ENCODE measurements at regions not wholly inside any gene's neighbourhood (a gene's known extent, or its start where the extent isn't known, plus 50 kb on each side); places are given as distances from the start of the nearest gene placed in this dataset.
"Not testable (repeated sequence)": the region's sequence is repeated elsewhere in the genome, so short reads cannot be mapped to it uniquely, and the experiment has no call there.

DNA sequence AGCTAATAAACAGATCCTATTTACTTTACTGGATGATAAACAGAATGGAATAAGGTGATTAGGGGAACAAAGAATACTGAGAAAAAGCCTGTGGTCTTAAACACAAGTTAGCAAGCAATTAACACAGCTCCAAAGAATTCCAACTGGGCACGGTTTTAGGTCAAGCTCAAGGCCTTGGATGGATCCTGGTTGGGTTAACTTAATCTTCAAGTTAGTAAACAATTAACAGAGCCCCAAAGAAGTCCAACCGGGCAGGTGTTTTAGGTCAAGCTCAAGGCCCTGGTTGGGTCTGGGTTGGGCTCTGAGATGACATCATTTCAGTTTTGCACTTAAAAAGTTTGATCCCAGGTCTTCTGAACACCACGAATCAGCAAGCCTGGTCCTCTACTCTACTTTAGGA is 1086.3 kb upstream of the TMPRSS15 start:
- H4K8ac ChIP-seq (ENCODE audit: low read depth, low read length), result no peak overlapping the region
- no peak overlapping the region for H3K14ac ChIP-seq (ENCODE audit: low read length)
- H3K23ac ChIP-seq (ENCODE audit: low read depth, low read length, poor library complexity), result no peak overlapping the region
- no peak overlapping the region for H3K4me3 ChIP-seq (ENCODE audit: low read length in 2 of 2)
- H2AK5ac ChIP-seq (ENCODE audit: low read depth, low read length), result no peak overlapping the region
- H2AFZ ChIP-seq (ENCODE audit: low read length), result no peak overlapping the region
- no peak for DNase-seq (ENCODE audit: low spot score)
- no peaks in the 10 kb centered on the region for H3K79me1 ChIP-seq (ENCODE audit: low read depth, low read length)
- H4K91ac ChIP-seq (ENCODE audit: low read depth, low read length, poor library complexity), result no peak overlapping the region
- H2BK5ac ChIP-seq (ENCODE audit: low read length), result no peak overlapping the region
- no peak overlapping the region for H3K4ac ChIP-seq (ENCODE audit: low read length)
- WGBS, 2 donors (ENCODE audit: extremely low coverage in 2 of 2, insufficient read length in 2 of 2, insufficient replicate concordance in 1 of 2), result no CpG with 5 or more reads among the region's 3 CpGs
- H2BK12ac ChIP-seq (ENCODE audit: low read length), result no peak overlapping the region
- no peaks in the 10 kb centered on the region for H3K4me1 ChIP-seq (ENCODE audit: control insufficient read depth in 2 of 2, insufficient read depth in 1 of 2, low read depth in 1 of 2, low read length in 2 of 2)
- H3K36me3 ChIP-seq (replicated peaks in 1 of 2; ENCODE audit: control insufficient read depth in 2 of 2, insufficient read depth in 2 of 2, low read length in 2 of 2), result no peaks in the 10 kb centered on the region
- no peak overlapping the region for H2BK120ac ChIP-seq (ENCODE audit: low read depth, low read length)
- no peak overlapping the region for H3K4me2 ChIP-seq (ENCODE audit: insufficient read depth, low read length, poor library complexity, severe bottlenecking)
- H3K27ac ChIP-seq (replicated peaks; ENCODE audit: low read length), result no peak overlapping the region
- H3K18ac ChIP-seq (ENCODE audit: low read length), result no peak overlapping the region
- no peak overlapping the region for H2BK15ac ChIP-seq (ENCODE audit: low read length)
- no peaks in the 10 kb centered on the region for H3K27me3 ChIP-seq (ENCODE audit: control insufficient read depth in 3 of 3, insufficient read depth in 3 of 3, low read depth in 1 of 3, low read length in 3 of 3)
- H3K9ac ChIP-seq (ENCODE audit: low read depth, low read length, poor library complexity), result no peak overlapping the region
- H3K9me3 ChIP-seq (replicated peaks in 1 of 2; ENCODE audit: control insufficient read depth in 2 of 2, insufficient read depth in 1 of 2, low read depth in 1 of 2, low read length in 2 of 2), result no peaks in the 10 kb centered on the region

DNA sequence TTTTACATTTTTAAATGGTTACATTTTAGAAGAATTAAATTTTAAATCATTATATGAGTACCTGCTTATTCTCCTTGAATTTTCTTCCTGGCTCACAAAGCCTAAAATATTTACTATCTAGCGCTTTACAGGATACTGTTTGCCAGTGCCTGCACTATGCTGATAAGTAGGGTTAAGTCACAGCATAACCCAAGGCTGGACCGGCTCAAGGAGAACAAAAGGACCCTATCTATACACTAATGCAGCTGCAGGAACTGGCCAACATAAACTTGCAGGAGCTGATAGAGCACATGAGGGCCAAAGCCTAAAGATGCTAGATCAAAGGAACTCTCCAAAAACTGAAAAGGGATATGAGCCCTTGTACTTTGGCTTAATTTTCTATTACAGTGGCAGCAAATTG is 1086.9 kb upstream of the TMPRSS15 start:
- H3K27me3 ChIP-seq (ENCODE audit: control insufficient read depth in 3 of 3, insufficient read depth in 3 of 3, low read depth in 1 of 3, low read length in 3 of 3), result no peaks in the 10 kb centered on the region
- H2BK120ac ChIP-seq (ENCODE audit: low read depth, low read length), result no peak overlapping the region
- H3K79me1 ChIP-seq (ENCODE audit: low read depth, low read length), result no peaks in the 10 kb centered on the region
- no peak overlapping the region for H3K18ac ChIP-seq (ENCODE audit: low read length)
- H3K9ac ChIP-seq (ENCODE audit: low read depth, low read length, poor library complexity), result no peak overlapping the region
- no peak overlapping the region for H2AFZ ChIP-seq (ENCODE audit: low read length)
- H4K91ac ChIP-seq (ENCODE audit: low read depth, low read length, poor library complexity), result no peak overlapping the region
- no peak overlapping the region for H3K27ac ChIP-seq (replicated peaks; ENCODE audit: low read length)
- no CpG with 5 or more reads among the region's 2 CpGs for WGBS, 2 donors (ENCODE audit: extremely low coverage in 2 of 2, insufficient read length in 2 of 2, insufficient replicate concordance in 1 of 2)
- no peak overlapping the region for H3K14ac ChIP-seq (ENCODE audit: low read length)
- no peak overlapping the region for H3K4ac ChIP-seq (ENCODE audit: low read length)
- H3K4me1 ChIP-seq (ENCODE audit: control insufficient read depth in 2 of 2, insufficient read depth in 1 of 2, low read depth in 1 of 2, low read length in 2 of 2), result no peaks in the 10 kb centered on the region
- no peak overlapping the region for H2BK5ac ChIP-seq (ENCODE audit: low read length)
- no peak overlapping the region for H2BK12ac ChIP-seq (ENCODE audit: low read length)
- no peak overlapping the region for H2AK5ac ChIP-seq (ENCODE audit: low read depth, low read length)
- no peak overlapping the region for H3K23ac ChIP-seq (ENCODE audit: low read depth, low read length, poor library complexity)
- DNase-seq (ENCODE audit: low spot score), result no peak
- H3K4me2 ChIP-seq (ENCODE audit: insufficient read depth, low read length, poor library complexity, severe bottlenecking), result no peak overlapping the region
- H3K4me3 ChIP-seq (ENCODE audit: low read length in 2 of 2), result no peak overlapping the region
- H4K8ac ChIP-seq (ENCODE audit: low read depth, low read length), result no peak overlapping the region
- H3K9me3 ChIP-seq (replicated peaks in 1 of 2; ENCODE audit: control insufficient read depth in 2 of 2, insufficient read depth in 1 of 2, low read depth in 1 of 2, low read length in 2 of 2), result no peaks in the 10 kb centered on the region
- no peak overlapping the region for H2BK15ac ChIP-seq (ENCODE audit: low read length)
- no peaks in the 10 kb centered on the region for H3K36me3 ChIP-seq (replicated peaks in 1 of 2; ENCODE audit: control insufficient read depth in 2 of 2, insufficient read depth in 2 of 2, low read length in 2 of 2)

DNA sequence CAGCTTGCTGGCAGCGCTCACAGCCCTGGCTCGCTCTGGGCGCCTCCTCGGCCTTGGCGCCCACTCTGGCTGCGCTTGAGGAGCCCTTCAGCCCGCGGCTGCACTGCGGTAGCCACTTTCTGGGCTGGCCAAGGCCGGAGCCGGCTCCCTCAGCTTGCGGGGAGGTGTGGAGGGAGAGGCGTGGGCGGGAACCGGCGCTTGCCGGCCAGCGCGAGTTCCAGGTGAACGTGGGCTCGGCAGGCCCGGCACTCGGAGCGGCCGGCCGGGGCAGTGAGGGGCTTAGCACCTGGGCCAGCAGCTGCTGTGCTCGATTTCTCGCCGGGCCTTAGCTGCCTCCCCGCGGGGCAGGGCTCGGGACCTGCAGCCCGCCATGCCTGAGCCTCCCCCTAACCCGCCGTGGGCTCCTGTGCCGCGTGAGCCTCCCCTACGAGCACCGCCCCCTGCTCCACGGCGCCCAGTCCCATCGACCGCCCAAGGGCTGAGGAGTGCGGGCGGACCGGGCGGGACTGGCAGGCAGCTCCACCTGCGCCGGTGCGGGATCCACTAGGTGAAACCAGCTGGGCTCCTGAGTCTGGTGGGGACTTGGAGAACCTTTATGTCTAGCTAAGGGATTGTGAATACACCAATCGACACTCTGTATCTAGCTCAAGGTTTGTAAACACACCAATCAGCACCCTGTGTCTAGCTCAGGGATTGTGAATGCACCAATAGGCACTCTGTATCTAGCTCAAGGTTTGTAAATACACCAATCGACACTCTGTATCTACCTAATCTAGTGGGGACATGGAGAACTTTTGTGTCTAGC is 1090.1 kb upstream of the TMPRSS15 start:
- not testable (repeated sequence) for H2BK120ac ChIP-seq (ENCODE audit: low read depth, low read length); H2AFZ ChIP-seq (ENCODE audit: low read length); H3K14ac ChIP-seq (ENCODE audit: low read length); H4K8ac ChIP-seq (ENCODE audit: low read depth, low read length); H3K23ac ChIP-seq (ENCODE audit: low read depth, low read length, poor library complexity); H4K91ac ChIP-seq (ENCODE audit: low read depth, low read length, poor library complexity); H2AK5ac ChIP-seq (ENCODE audit: low read depth, low read length); H2BK5ac ChIP-seq (ENCODE audit: low read length); H3K4me2 ChIP-seq (ENCODE audit: insufficient read depth, low read length, poor library complexity, severe bottlenecking); DNase-seq (ENCODE audit: low spot score); H3K36me3 ChIP-seq (replicated peaks in 1 of 2; ENCODE audit: control insufficient read depth in 2 of 2, insufficient read depth in 2 of 2, low read length in 2 of 2); H3K4me1 ChIP-seq (ENCODE audit: control insufficient read depth in 2 of 2, insufficient read depth in 1 of 2, low read depth in 1 of 2, low read length in 2 of 2); H3K9ac ChIP-seq (ENCODE audit: low read depth, low read length, poor library complexity); H3K4me3 ChIP-seq (ENCODE audit: low read length in 2 of 2); H2BK15ac ChIP-seq (ENCODE audit: low read length); H2BK12ac ChIP-seq (ENCODE audit: low read length); H3K9me3 ChIP-seq (replicated peaks in 1 of 2; ENCODE audit: control insufficient read depth in 2 of 2, insufficient read depth in 1 of 2, low read depth in 1 of 2, low read length in 2 of 2); H3K27me3 ChIP-seq (ENCODE audit: control insufficient read depth in 3 of 3, insufficient read depth in 3 of 3, low read depth in 1 of 3, low read length in 3 of 3); H3K27ac ChIP-seq (replicated peaks; ENCODE audit: low read length); H3K18ac ChIP-seq (ENCODE audit: low read length); H3K4ac ChIP-seq (ENCODE audit: low read length); H3K79me1 ChIP-seq (ENCODE audit: low read depth, low read length)
- WGBS, 2 donors (ENCODE audit: extremely low coverage in 2 of 2, insufficient read length in 2 of 2, insufficient replicate concordance in 1 of 2), result no CpG with 5 or more reads among the region's 52 CpGs

DNA sequence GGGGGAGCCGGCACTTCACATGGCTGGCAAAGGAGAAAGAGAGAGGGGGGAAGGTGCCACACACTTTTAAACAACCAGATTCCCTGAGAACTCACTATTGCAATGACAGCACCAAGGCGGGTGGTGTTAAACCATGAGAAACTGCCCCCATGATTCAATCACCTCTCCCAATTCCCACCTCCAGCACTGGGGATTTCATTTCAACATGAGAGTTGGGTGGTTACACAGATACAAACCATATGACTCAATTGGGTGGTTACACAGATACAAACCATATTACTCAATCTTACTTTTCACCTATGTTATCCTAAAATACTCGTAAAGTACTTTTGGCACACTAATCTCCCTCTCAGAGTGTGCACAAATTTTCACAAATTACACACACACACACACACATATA is 1097.5 kb upstream of the TMPRSS15 start:
- H3K23ac ChIP-seq (ENCODE audit: low read depth, low read length, poor library complexity), result no peak overlapping the region
- WGBS, 2 donors (ENCODE audit: extremely low coverage in 2 of 2, insufficient read length in 2 of 2, insufficient replicate concordance in 1 of 2), result no CpG with 5 or more reads among the region's 3 CpGs
- H4K91ac ChIP-seq (ENCODE audit: low read depth, low read length, poor library complexity), result no peak overlapping the region
- no peak overlapping the region for H2BK12ac ChIP-seq (ENCODE audit: low read length)
- H3K4ac ChIP-seq (ENCODE audit: low read length), result no peak overlapping the region
- DNase-seq (ENCODE audit: low spot score), result no peak
- H2BK15ac ChIP-seq (ENCODE audit: low read length), result no peak overlapping the region
- H2AK5ac ChIP-seq (ENCODE audit: low read depth, low read length), result no peak overlapping the region
- H3K4me2 ChIP-seq (ENCODE audit: insufficient read depth, low read length, poor library complexity, severe bottlenecking), result no peak overlapping the region
- H3K9me3 ChIP-seq (replicated peaks in 1 of 2; ENCODE audit: control insufficient read depth in 2 of 2, insufficient read depth in 1 of 2, low read depth in 1 of 2, low read length in 2 of 2), result no peaks in the 10 kb centered on the region
- no peak overlapping the region for H4K8ac ChIP-seq (ENCODE audit: low read depth, low read length)
- H3K79me1 ChIP-seq (ENCODE audit: low read depth, low read length), result no peaks in the 10 kb centered on the region
- H2BK5ac ChIP-seq (ENCODE audit: low read length), result no peak overlapping the region
- no peak overlapping the region for H2BK120ac ChIP-seq (ENCODE audit: low read depth, low read length)
- H3K14ac ChIP-seq (ENCODE audit: low read length), result no peak overlapping the region
- no peaks in the 10 kb centered on the region for H3K36me3 ChIP-seq (replicated peaks in 1 of 2; ENCODE audit: control insufficient read depth in 2 of 2, insufficient read depth in 2 of 2, low read length in 2 of 2)
- no peak overlapping the region for H2AFZ ChIP-seq (ENCODE audit: low read length)
- H3K27ac ChIP-seq (replicated peaks; ENCODE audit: low read length), result no peak overlapping the region
- H3K27me3 ChIP-seq (ENCODE audit: control insufficient read depth in 3 of 3, insufficient read depth in 3 of 3, low read depth in 1 of 3, low read length in 3 of 3), result no peaks in the 10 kb centered on the region
- H3K4me3 ChIP-seq (ENCODE audit: low read length in 2 of 2), result no peak overlapping the region
- H3K18ac ChIP-seq (ENCODE audit: low read length), result no peak overlapping the region
- no peak overlapping the region for H3K9ac ChIP-seq (ENCODE audit: low read depth, low read length, poor library complexity)
- H3K4me1 ChIP-seq (ENCODE audit: control insufficient read depth in 2 of 2, insufficient read depth in 1 of 2, low read depth in 1 of 2, low read length in 2 of 2), result no peaks in the 10 kb centered on the region

Measured in neuronal stem cell (in vitro differentiated cells).